IMR-90 (cell line): ENCODE measurements at regions not wholly inside any gene's neighbourhood (a gene's known extent, or its start where the extent isn't known, plus 50 kb on each side); places are given as distances from the start of the nearest gene placed in this dataset.
A peak's percentile ranks its signal among the peaks of the same experiment; 100 is the strongest.

Experiments used
- BHLHE40 ChIP-seq: fragments of 150-350 bp; IDR thresholded peaks from 2 replicates; pipeline ENCODE4 v1.6.1; 2016; ENCODE audit warnings: mild to moderate bottlenecking, low read depth, low read length
- CHD1 ChIP-seq: IDR thresholded peaks from 2 replicates; pipeline ENCODE4 v1.6.1; 2012; ENCODE audit warnings: low read depth, low read length, improper control_type of control experiment
- MAFK ChIP-seq: IDR thresholded peaks from 2 replicates; pipeline ENCODE4 v1.6.1; 2012; ENCODE audit warnings: low read depth, low read length, improper control_type of control experiment
- MAZ ChIP-seq: IDR thresholded peaks from 2 replicates; pipeline ENCODE4 v1.6.1; 2012; ENCODE audit warnings: low read depth, mild to moderate bottlenecking, low read length, improper control_type of control experiment, moderate library complexity, borderline replicate concordance
- POLR2A ChIP-seq: IDR thresholded peaks from 2 replicates; pipeline ENCODE4 v1.6.1; 2012; ENCODE audit warnings: mild to moderate bottlenecking, low read depth, low read length
- RAD21 ChIP-seq: IDR thresholded peaks from 2 replicates; pipeline ENCODE4 v1.6.1; 2012; ENCODE audit warnings: low read length, improper control_type of control experiment
- RCOR1 ChIP-seq: IDR thresholded peaks from 2 replicates; pipeline ENCODE4 v1.6.1; 2012; ENCODE audit warnings: mild to moderate bottlenecking, low read length, improper control_type of control experiment; ENCODE audit not compliant: insufficient replicate concordance
- RFX5 ChIP-seq: IDR thresholded peaks from 2 replicates; pipeline ENCODE4 v1.8.0; 2012; ENCODE audit warnings: low read depth, mild to moderate bottlenecking, low read length, moderate library complexity
- TF ChIP-seq, protein P1 (sequence below): conservative IDR thresholded peaks from 2 replicates; pipeline ENCODE4 v1.5.1; 2012; ENCODE audit warnings: mild to moderate bottlenecking, low read depth, low read length, improper control_type of control experiment
- TF ChIP-seq, protein P2 (sequence below): fragments of 150-350 bp; IDR thresholded peaks from 2 replicates; pipeline ENCODE4 v1.6.1; 2016; ENCODE audit warnings: low read depth, mild to moderate bottlenecking, low read length, moderate library complexity, borderline replicate concordance
- TF ChIP-seq, protein P3 (sequence below): fragments of 150-350 bp; IDR thresholded peaks from 2 replicates; pipeline ENCODE4 v1.6.1; 2017; ENCODE audit warnings: mild to moderate bottlenecking, antibody characterized with exemption, low read length, low read depth

DNA sequence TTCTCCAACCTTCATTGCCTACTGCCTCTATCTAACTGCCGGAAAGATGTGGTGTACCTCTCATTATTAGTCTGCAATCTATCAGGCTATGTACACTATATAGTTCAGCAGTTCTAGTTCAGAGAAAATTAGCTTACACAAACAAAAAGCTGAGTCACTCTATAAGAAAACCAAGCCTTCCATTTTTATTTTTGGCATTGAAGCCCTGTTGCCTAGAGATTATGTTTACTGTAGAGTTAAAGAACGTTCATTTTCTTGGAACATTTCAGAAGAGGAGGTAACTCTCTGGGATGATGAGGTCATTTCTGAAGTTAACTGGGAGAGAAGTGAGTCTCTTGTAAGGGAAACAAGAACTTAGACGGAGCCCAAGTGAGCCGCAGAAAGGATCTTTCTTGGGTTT is 133.5 kb downstream of the FAM124B start:
- TF ChIP-seq POLR2A, result no peak
- TF ChIP-seq, protein P1, sequence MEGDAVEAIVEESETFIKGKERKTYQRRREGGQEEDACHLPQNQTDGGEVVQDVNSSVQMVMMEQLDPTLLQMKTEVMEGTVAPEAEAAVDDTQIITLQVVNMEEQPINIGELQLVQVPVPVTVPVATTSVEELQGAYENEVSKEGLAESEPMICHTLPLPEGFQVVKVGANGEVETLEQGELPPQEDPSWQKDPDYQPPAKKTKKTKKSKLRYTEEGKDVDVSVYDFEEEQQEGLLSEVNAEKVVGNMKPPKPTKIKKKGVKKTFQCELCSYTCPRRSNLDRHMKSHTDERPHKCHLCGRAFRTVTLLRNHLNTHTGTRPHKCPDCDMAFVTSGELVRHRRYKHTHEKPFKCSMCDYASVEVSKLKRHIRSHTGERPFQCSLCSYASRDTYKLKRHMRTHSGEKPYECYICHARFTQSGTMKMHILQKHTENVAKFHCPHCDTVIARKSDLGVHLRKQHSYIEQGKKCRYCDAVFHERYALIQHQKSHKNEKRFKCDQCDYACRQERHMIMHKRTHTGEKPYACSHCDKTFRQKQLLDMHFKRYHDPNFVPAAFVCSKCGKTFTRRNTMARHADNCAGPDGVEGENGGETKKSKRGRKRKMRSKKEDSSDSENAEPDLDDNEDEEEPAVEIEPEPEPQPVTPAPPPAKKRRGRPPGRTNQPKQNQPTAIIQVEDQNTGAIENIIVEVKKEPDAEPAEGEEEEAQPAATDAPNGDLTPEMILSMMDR, result no peak
- TF ChIP-seq, protein P2, sequence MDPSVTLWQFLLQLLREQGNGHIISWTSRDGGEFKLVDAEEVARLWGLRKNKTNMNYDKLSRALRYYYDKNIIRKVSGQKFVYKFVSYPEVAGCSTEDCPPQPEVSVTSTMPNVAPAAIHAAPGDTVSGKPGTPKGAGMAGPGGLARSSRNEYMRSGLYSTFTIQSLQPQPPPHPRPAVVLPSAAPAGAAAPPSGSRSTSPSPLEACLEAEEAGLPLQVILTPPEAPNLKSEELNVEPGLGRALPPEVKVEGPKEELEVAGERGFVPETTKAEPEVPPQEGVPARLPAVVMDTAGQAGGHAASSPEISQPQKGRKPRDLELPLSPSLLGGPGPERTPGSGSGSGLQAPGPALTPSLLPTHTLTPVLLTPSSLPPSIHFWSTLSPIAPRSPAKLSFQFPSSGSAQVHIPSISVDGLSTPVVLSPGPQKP, result no peak
- TF ChIP-seq MAZ, result no peak
- TF ChIP-seq RAD21, result no peak
- TF ChIP-seq RCOR1, result no peak
- TF ChIP-seq, protein P3, sequence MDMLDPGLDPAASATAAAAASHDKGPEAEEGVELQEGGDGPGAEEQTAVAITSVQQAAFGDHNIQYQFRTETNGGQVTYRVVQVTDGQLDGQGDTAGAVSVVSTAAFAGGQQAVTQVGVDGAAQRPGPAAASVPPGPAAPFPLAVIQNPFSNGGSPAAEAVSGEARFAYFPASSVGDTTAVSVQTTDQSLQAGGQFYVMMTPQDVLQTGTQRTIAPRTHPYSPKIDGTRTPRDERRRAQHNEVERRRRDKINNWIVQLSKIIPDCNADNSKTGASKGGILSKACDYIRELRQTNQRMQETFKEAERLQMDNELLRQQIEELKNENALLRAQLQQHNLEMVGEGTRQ, result no peak
- TF ChIP-seq BHLHE40, result no peak
- no peak for TF ChIP-seq RFX5
- peak; percentile 87 for TF ChIP-seq MAFK
- no peak for TF ChIP-seq CHD1
